Astrocyte (in vitro differentiated cells and primary cell): ENCODE measurements at regions not wholly inside any gene's neighbourhood (a gene's known extent, or its start where the extent isn't known, plus 50 kb on each side); places are given as distances from the start of the nearest gene placed in this dataset.

Experiments
- DNase-seq: peaks from one replicate; pipeline ENCODE4 v3.0.0-alpha.2; 2010; ENCODE audit warnings: low read depth
- FAIRE-seq: peaks from 2 replicates; lab custom pipeline; 2011; peaks lifted over from hg19 to GRCh38; lab: Jason Lieb, UNC
- H2AFZ ChIP-seq: 2 replicates; pipeline ENCODE4 v1.6.0; 2012; ENCODE audit warnings: low read depth, low read length, inconsistent platforms
- H3K27ac ChIP-seq: 2 replicates; pipeline ENCODE4 v1.5.1; 2011; ENCODE audit warnings: low read depth, low read length, inconsistent platforms
- H3K27me3 ChIP-seq: 2 replicates; pipeline ENCODE4 v1.6.0; 2011; ENCODE audit warnings: low read length, inconsistent platforms; ENCODE audit not compliant: insufficient read depth
- H3K36me3 ChIP-seq: 2 replicates; pipeline ENCODE4 v1.5.1; 2011; ENCODE audit warnings: low read length, inconsistent platforms; ENCODE audit not compliant: insufficient read depth
- H3K4me1 ChIP-seq: 2 replicates; pipeline ENCODE4 v1.5.1; 2011; ENCODE audit warnings: low read length, inconsistent platforms; ENCODE audit not compliant: insufficient read depth
- H3K4me2 ChIP-seq: 2 replicates; pipeline ENCODE4 v1.6.0; 2012; ENCODE audit warnings: low read length, inconsistent platforms
- H3K4me3 ChIP-seq: 2 replicates; pipeline ENCODE4 v1.5.1; 2011; ENCODE audit warnings: low read depth, mild to moderate bottlenecking, low read length, inconsistent platforms; ENCODE audit not compliant: insufficient read depth
- H3K79me2 ChIP-seq: 2 replicates; pipeline ENCODE4 v1.6.0; 2012; ENCODE audit warnings: mild to moderate bottlenecking, low read length, inconsistent platforms; ENCODE audit not compliant: insufficient read depth
- H3K9ac ChIP-seq: 2 replicates; pipeline ENCODE4 v1.6.0; 2012; ENCODE audit warnings: mild to moderate bottlenecking, low read length, inconsistent platforms
- H3K9me3 ChIP-seq: 2 replicates; pipeline ENCODE4 v1.5.1; 2012; ENCODE audit warnings: low read depth, mild to moderate bottlenecking, low read length, inconsistent platforms; ENCODE audit not compliant: insufficient read depth
- H4K20me1 ChIP-seq: 2 replicates; pipeline ENCODE4 v1.6.0; 2012; ENCODE audit warnings: low read length, inconsistent platforms; ENCODE audit not compliant: insufficient read depth
- H3K27ac Mint-ChIP-seq: one replicate; pipeline ENCODE4 v1.8.0; 2021; ENCODE audit warnings: mild to moderate bottlenecking, mixed read lengths; ENCODE audit not compliant: unreplicated experiment
- H3K27me3 Mint-ChIP-seq: one replicate; pipeline ENCODE4 v1.8.0; 2021; ENCODE audit warnings: low read depth, mixed read lengths; ENCODE audit not compliant: unreplicated experiment
- H3K36me3 Mint-ChIP-seq: one replicate; pipeline ENCODE4 v1.8.0; 2021; ENCODE audit warnings: low read depth, mixed read lengths; ENCODE audit not compliant: unreplicated experiment
- H3K4me1 Mint-ChIP-seq: one replicate; pipeline ENCODE4 v1.8.0; 2021; ENCODE audit warnings: low read depth, mixed read lengths; ENCODE audit not compliant: unreplicated experiment
- H3K4me3 Mint-ChIP-seq: one replicate; pipeline ENCODE4 v1.8.0; 2021; ENCODE audit warnings: mild to moderate bottlenecking, moderate library complexity, mixed read lengths; ENCODE audit not compliant: unreplicated experiment
- H3K9me3 Mint-ChIP-seq: one replicate; pipeline ENCODE4 v1.8.0; 2021; ENCODE audit warnings: mild to moderate bottlenecking, mixed read lengths; ENCODE audit not compliant: unreplicated experiment
- EZH2 ChIP-seq: IDR thresholded peaks from 2 replicates; pipeline ENCODE4 v1.6.1; 2012; ENCODE audit warnings: mild to moderate bottlenecking, low read length, inconsistent platforms; ENCODE audit not compliant: insufficient read depth
- TF ChIP-seq, protein P1 (sequence below): IDR thresholded peaks from 2 replicates; pipeline ENCODE4 v1.5.1; 2011; ENCODE audit warnings: low read depth, mild to moderate bottlenecking, inconsistent platforms, low read length, moderate library complexity; ENCODE audit not compliant: insufficient read depth

- H3K36me3 Mint-ChIP-seq: no peaks in the 10 kb centered on the region
- Histone ChIP-seq H2AFZ (no peak overlapping the region), H3K9ac (no peak overlapping the region), H3K9me3 (no peaks in the 10 kb centered on the region), H3K36me3 (no peaks in the 10 kb centered on the region), H3K4me3 (no peak overlapping the region), H3K27me3 (no peaks in the 10 kb centered on the region), H4K20me1 (no peaks in the 10 kb centered on the region), H3K4me2 (no peak overlapping the region), H3K27ac (no peak overlapping the region), H3K79me2 (no peaks in the 10 kb centered on the region), H3K4me1 (no peaks in the 10 kb centered on the region)
- H3K4me1 Mint-ChIP-seq: peaks cover 2% of the 10 kb centered on the region
- H3K27ac Mint-ChIP-seq: no peak overlapping the region
- DNase-seq (no peak), FAIRE-seq (no peak)
- H3K9me3 Mint-ChIP-seq: no peaks in the 10 kb centered on the region
- no peaks in the 10 kb centered on the region for H3K27me3 Mint-ChIP-seq
- TF ChIP-seq, protein P1, sequence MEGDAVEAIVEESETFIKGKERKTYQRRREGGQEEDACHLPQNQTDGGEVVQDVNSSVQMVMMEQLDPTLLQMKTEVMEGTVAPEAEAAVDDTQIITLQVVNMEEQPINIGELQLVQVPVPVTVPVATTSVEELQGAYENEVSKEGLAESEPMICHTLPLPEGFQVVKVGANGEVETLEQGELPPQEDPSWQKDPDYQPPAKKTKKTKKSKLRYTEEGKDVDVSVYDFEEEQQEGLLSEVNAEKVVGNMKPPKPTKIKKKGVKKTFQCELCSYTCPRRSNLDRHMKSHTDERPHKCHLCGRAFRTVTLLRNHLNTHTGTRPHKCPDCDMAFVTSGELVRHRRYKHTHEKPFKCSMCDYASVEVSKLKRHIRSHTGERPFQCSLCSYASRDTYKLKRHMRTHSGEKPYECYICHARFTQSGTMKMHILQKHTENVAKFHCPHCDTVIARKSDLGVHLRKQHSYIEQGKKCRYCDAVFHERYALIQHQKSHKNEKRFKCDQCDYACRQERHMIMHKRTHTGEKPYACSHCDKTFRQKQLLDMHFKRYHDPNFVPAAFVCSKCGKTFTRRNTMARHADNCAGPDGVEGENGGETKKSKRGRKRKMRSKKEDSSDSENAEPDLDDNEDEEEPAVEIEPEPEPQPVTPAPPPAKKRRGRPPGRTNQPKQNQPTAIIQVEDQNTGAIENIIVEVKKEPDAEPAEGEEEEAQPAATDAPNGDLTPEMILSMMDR: no peak
- TF ChIP-seq EZH2: no peak
- H3K4me3 Mint-ChIP-seq: no peak overlapping the region
These were observed 259.2 kb downstream of the C3orf38 start for GRCh38 chr3:88408935-88409334.

- no peak for FAIRE-seq
- no peak overlapping the region for H3K9ac ChIP-seq
- H3K27ac ChIP-seq: no peak overlapping the region
- no peaks in the 10 kb centered on the region for H3K4me1 ChIP-seq
- H3K27me3 ChIP-seq: no peaks in the 10 kb centered on the region
- no peak for TF ChIP-seq EZH2
- TF ChIP-seq, protein P1: no peak
- Mint-ChIP-seq H3K4me3 (no peak overlapping the region), H3K9me3 (no peaks in the 10 kb centered on the region), H3K36me3 (no peaks in the 10 kb centered on the region), H3K4me1 (peaks cover 2% of the 10 kb centered on the region), H3K27ac (no peak overlapping the region), H3K27me3 (no peaks in the 10 kb centered on the region)
- no peaks in the 10 kb centered on the region for H3K36me3 ChIP-seq
- H3K9me3 ChIP-seq: no peaks in the 10 kb centered on the region
- H3K4me2 ChIP-seq: no peak overlapping the region
- H2AFZ ChIP-seq: no peak overlapping the region
- no peaks in the 10 kb centered on the region for H3K79me2 ChIP-seq
- peak; percentile 22 for DNase-seq
- no peaks in the 10 kb centered on the region for H4K20me1 ChIP-seq
- no peak overlapping the region for H3K4me3 ChIP-seq
These were observed 260.5 kb downstream of the C3orf38 start for GRCh38 chr3:88410259-88410658.

DNA sequence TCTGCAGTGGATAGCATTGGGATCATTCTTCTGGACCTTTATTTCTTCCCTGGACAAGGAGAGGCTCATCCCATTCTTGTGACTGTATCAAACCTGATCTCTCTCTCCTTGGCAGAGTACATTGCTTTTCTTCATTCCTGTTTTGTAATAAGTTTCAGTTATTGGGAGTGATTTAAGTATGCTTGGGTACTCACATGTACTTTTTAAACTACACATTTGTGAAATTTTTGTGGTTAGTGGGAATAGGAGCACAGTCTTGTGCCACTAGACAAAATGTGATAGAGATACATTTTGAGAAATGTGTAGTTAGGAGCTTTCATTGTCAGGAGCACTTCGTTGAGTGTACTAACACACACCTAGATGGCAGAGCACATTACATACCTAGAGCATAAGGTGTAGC, 262.6 kb downstream of the C3orf38 start:
- Mint-ChIP-seq H3K4me3 (no peak overlapping the region), H3K9me3 (no peaks in the 10 kb centered on the region)
- FAIRE-seq: no peak

More for the DNA sequence above, 262.6 kb downstream of the C3orf38 start:
- no peaks in the 10 kb centered on the region for H3K9me3 ChIP-seq
- Mint-ChIP-seq H3K36me3 (no peaks in the 10 kb centered on the region), H3K27me3 (no peaks in the 10 kb centered on the region), H3K4me1 (peaks cover 2% of the 10 kb centered on the region), H3K27ac (no peak overlapping the region)
- H3K79me2 ChIP-seq: no peaks in the 10 kb centered on the region
- no peaks in the 10 kb centered on the region for H3K27me3 ChIP-seq
- H3K36me3 ChIP-seq: no peaks in the 10 kb centered on the region
- H3K4me1 ChIP-seq: no peaks in the 10 kb centered on the region
- peak; percentile 26 for DNase-seq
- no peak overlapping the region for H3K9ac ChIP-seq
- H3K27ac ChIP-seq: no peak overlapping the region
- H4K20me1 ChIP-seq: no peaks in the 10 kb centered on the region
- no peak for TF ChIP-seq EZH2
- TF ChIP-seq, protein P1: no peak
- H3K4me2 ChIP-seq: no peak overlapping the region
- no peak overlapping the region for H2AFZ ChIP-seq
- H3K4me3 ChIP-seq: no peak overlapping the region
